H9 (cell line): ENCODE measurements at regions not wholly inside any gene's neighbourhood (a gene's known extent, or its start where the extent isn't known, plus 50 kb on each side); places are given as distances from the start of the nearest gene placed in this dataset.

Experiments used
- DNase-seq: peaks from one replicate; pipeline ENCODE4 v3.0.0-alpha.2; 2017
- H2AFZ ChIP-seq: one replicate; pipeline ENCODE4 v1.6.1; 2013; ENCODE audit warnings: mild to moderate bottlenecking, low read length, control low read depth, moderate library complexity
- H2AK5ac ChIP-seq: 2 replicates; pipeline ENCODE4 v1.6.1; 2013; ENCODE audit warnings: low read length, control low read depth, mixed read lengths; ENCODE audit not compliant: insufficient read length
- H2BK120ac ChIP-seq: one replicate; pipeline ENCODE4 v1.6.1; 2013; ENCODE audit warnings: low read depth, mild to moderate bottlenecking, low read length, control low read depth, inconsistent platforms; ENCODE audit not compliant: poor library complexity, severe bottlenecking
- H2BK12ac ChIP-seq: 2 replicates; pipeline ENCODE4 v1.6.1; 2013; ENCODE audit warnings: low read length, control low read depth, mixed read lengths, low read depth; ENCODE audit not compliant: insufficient read length
- H2BK15ac ChIP-seq: 2 replicates; pipeline ENCODE4 v1.6.1; 2013; ENCODE audit warnings: low read depth, low read length, control low read depth
- H2BK20ac ChIP-seq: one replicate; pipeline ENCODE4 v1.6.1; 2013; ENCODE audit warnings: low read depth, mild to moderate bottlenecking, low read length, control low read depth, inconsistent platforms; ENCODE audit not compliant: poor library complexity, severe bottlenecking
- H2BK5ac ChIP-seq: 2 replicates; pipeline ENCODE4 v1.6.1; 2013; ENCODE audit warnings: low read length, control low read depth, mixed read lengths; ENCODE audit not compliant: insufficient read length
- H3K14ac ChIP-seq: 2 replicates; pipeline ENCODE4 v1.6.1; 2013; ENCODE audit warnings: low read length, control low read depth; ENCODE audit not compliant: insufficient read depth
- H3K18ac ChIP-seq: 2 replicates; pipeline ENCODE4 v1.6.1; 2013; ENCODE audit warnings: low read depth, mild to moderate bottlenecking, mixed read lengths, low read length, control low read depth; ENCODE audit not compliant: insufficient read length
- H3K23ac ChIP-seq: 2 replicates; pipeline ENCODE4 v1.6.1; 2013; ENCODE audit warnings: low read length, control low read depth, mixed read lengths, low read depth; ENCODE audit not compliant: insufficient read length
- H3K23me2 ChIP-seq: 2 replicates; pipeline ENCODE4 v1.6.1; 2013; ENCODE audit warnings: low read depth, mild to moderate bottlenecking, mixed read lengths, low read length, control low read depth; ENCODE audit not compliant: insufficient read length, poor library complexity, severe bottlenecking
- H3K27ac ChIP-seq: 2 replicates; pipeline ENCODE4 v1.5.1; 2013; ENCODE audit warnings: low read length, control low read depth, mixed read lengths, low read depth; ENCODE audit not compliant: insufficient read length
- H3K27me3 ChIP-seq: 2 replicates; pipeline ENCODE4 v1.6.1; 2013; ENCODE audit warnings: low read length, control low read depth, inconsistent platforms; ENCODE audit not compliant: insufficient read depth
- H3K4ac ChIP-seq: 2 replicates; pipeline ENCODE4 v1.6.1; 2013; ENCODE audit warnings: low read depth, mild to moderate bottlenecking, control low read depth, inconsistent platforms, low read length, moderate library complexity
- H3K4me1 ChIP-seq: 2 replicates; pipeline ENCODE4 v1.6.1; 2013; ENCODE audit warnings: low read length, control low read depth, inconsistent platforms; ENCODE audit not compliant: insufficient read depth
- H3K4me2 ChIP-seq: 2 replicates; pipeline ENCODE4 v1.6.1; 2013; ENCODE audit warnings: low read length, control low read depth, mixed read lengths; ENCODE audit not compliant: insufficient read length, insufficient read depth
- H3K56ac ChIP-seq: 2 replicates; pipeline ENCODE4 v1.6.1; 2013; ENCODE audit warnings: low read depth, mild to moderate bottlenecking, mixed read lengths, low read length, control low read depth; ENCODE audit not compliant: insufficient read length
- H3K79me1 ChIP-seq: 2 replicates; pipeline ENCODE4 v1.6.1; 2013; ENCODE audit warnings: low read depth, mild to moderate bottlenecking, moderate library complexity, low read length, control low read depth, inconsistent platforms; ENCODE audit not compliant: insufficient read depth, poor library complexity, severe bottlenecking
- H3K79me2 ChIP-seq: 2 replicates; pipeline ENCODE4 v1.6.1; 2013; ENCODE audit warnings: low read length, control low read depth, inconsistent platforms; ENCODE audit not compliant: insufficient read depth
- H3K9ac ChIP-seq: 2 replicates; pipeline ENCODE4 v1.6.1; 2013; ENCODE audit warnings: low read length, control low read depth, mixed read lengths; ENCODE audit not compliant: insufficient read length; ENCODE audit errors: extremely low read depth
- H3K9me3 ChIP-seq: one replicate; pipeline ENCODE4 v1.6.1; 2013; ENCODE audit warnings: low read depth, low read length, inconsistent platforms; ENCODE audit not compliant: control insufficient read depth
- H3T11ph ChIP-seq: one replicate; pipeline ENCODE4 v1.6.1; 2013; ENCODE audit warnings: mild to moderate bottlenecking, low read length, control low read depth, inconsistent platforms
- H4K20me1 ChIP-seq: one replicate; pipeline ENCODE4 v1.6.1; 2013; ENCODE audit not compliant: control insufficient read depth, insufficient read length, insufficient read depth
- H4K5ac ChIP-seq: 2 replicates; pipeline ENCODE4 v1.6.1; 2013; ENCODE audit warnings: low read depth, mild to moderate bottlenecking, mixed read lengths, low read length, control low read depth; ENCODE audit not compliant: insufficient read length
- H4K8ac ChIP-seq: replicated peaks from 2 replicates; pipeline ENCODE4 v1.6.1; 2013; ENCODE audit warnings: low read length, control low read depth, mixed read lengths, low read depth; ENCODE audit not compliant: insufficient read length
- H4K91ac ChIP-seq: 2 replicates; pipeline ENCODE4 v1.6.1; 2013; ENCODE audit warnings: low read depth, mild to moderate bottlenecking, moderate library complexity, mixed read lengths, low read length, control low read depth; ENCODE audit not compliant: insufficient read length
- H3K27ac Mint-ChIP-seq, 3 experiments: 2 replicates in 2 of 3; 3 replicates in 1 of 3; pipeline ENCODE4 v1.8.0; 2020 to 2021; ENCODE audit warnings: mixed read lengths in 3 of 3, mild to moderate bottlenecking in 1 of 3, moderate library complexity in 1 of 3
- H3K27me3 Mint-ChIP-seq: 2 replicates; pipeline ENCODE4 v1.8.0; 2021; ENCODE audit warnings: low read depth, mild to moderate bottlenecking, moderate library complexity, mixed read lengths
- H3K36me3 Mint-ChIP-seq, 3 experiments: 2 replicates in 2 of 3; 3 replicates in 1 of 3; pipeline ENCODE4 v1.8.0; 2020 to 2021; ENCODE audit warnings: low read depth in 3 of 3, mixed read lengths in 3 of 3; ENCODE audit not compliant: insufficient read depth in 1 of 3
- H3K4me1 Mint-ChIP-seq, 2 experiments: 2 replicates each; pipeline ENCODE4 v1.8.0; 2020; ENCODE audit warnings: mixed read lengths in 2 of 2
- H3K4me3 Mint-ChIP-seq, 2 experiments: 2 replicates in 1 of 2; 3 replicates in 1 of 2; pipeline ENCODE4 v1.8.0; 2020 to 2021; ENCODE audit warnings: mild to moderate bottlenecking in 2 of 2, mixed read lengths in 2 of 2, moderate library complexity in 1 of 2
- H3K9me3 Mint-ChIP-seq, 2 experiments: 2 replicates in 1 of 2; 3 replicates in 1 of 2; pipeline ENCODE4 v1.8.0; 2020; ENCODE audit warnings: mild to moderate bottlenecking in 2 of 2, mixed read lengths in 2 of 2, moderate library complexity in 1 of 2
- WGBS: extraction: QIAGEN DNeasy Blood & Tissue Kit; methylation state at CpG from one replicate; pipeline ENCODE4 v1.1.7; 2013; ENCODE audit warnings: missing lambda C conversion rate, low lambda C conversion rate, mixed read lengths; ENCODE audit not compliant: insufficient read length; ENCODE audit errors: extremely low coverage; 5-methylcytosine and 5-hydroxymethylcytosine counted together
- TF ChIP-seq, protein P1 (sequence below): fragments of 200-600 bp; sonication (generic); conservative IDR thresholded peaks from 3 replicates; pipeline ENCODE4 v1.8.0; 2021; ENCODE audit warnings: antibody characterized with exemption, mild to moderate bottlenecking

DNA sequence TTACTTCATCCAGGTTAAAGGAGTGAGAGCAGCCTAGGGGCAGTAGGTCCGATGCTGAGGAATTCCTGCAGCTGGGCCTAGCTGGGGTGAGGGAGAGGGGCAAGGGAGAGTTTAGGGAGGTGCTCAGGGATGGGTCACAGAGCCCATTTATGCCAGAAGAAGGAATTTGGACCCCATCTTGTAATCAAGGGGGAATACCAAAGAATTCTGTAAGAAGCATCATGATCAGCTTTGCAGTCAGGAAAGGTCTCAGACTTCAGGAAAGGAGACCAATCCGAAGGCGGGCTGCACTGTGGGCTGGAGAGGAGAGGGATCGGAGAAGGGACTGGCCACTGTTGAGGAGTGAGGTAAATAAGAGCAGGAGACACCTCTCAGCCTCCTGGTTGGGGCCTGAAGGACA lies 566.6 kb upstream of the MGMT start:
- Histone ChIP-seq H3T11ph (no peak overlapping the region), H3K4me2 (no peak overlapping the region), H3K56ac (no peak overlapping the region), H3K23ac (no peak overlapping the region), H3K18ac (no peak overlapping the region), H3K9ac (no peak overlapping the region), H2BK20ac (no peak overlapping the region), H3K79me1 (no peaks in the 10 kb centered on the region), H4K91ac (no peak overlapping the region), H3K27ac (no peak overlapping the region), H4K5ac (no peak overlapping the region), H2AFZ (no peak overlapping the region), H2AK5ac (no peak overlapping the region), H2BK5ac (no peak overlapping the region), H2BK15ac (no peak overlapping the region), H3K14ac (no peak overlapping the region), H3K4ac (no peak overlapping the region), H4K20me1 (no peaks in the 10 kb centered on the region), H3K4me1 (no peaks in the 10 kb centered on the region), H2BK12ac (no peak overlapping the region), H4K8ac (no peak overlapping the region), H3K23me2 (peaks cover 4% of the 10 kb centered on the region), H3K27me3 (no peaks in the 10 kb centered on the region), H2BK120ac (no peak overlapping the region), H3K9me3 (no peaks in the 10 kb centered on the region), H3K79me2 (no peaks in the 10 kb centered on the region)
- Mint-ChIP-seq H3K9me3 (no peaks in the 10 kb centered on the region), H3K4me1 (peaks cover 10% of the 10 kb centered on the region in 2 experiments; a peak in 3 of 4 replicates), H3K4me3 (no peak overlapping the region), H3K27ac (no peak overlapping the region), H3K27me3 (no peaks in the 10 kb centered on the region), H3K36me3 (no peaks in the 10 kb centered on the region)
- no peak for DNase-seq
- TF ChIP-seq, protein P1, sequence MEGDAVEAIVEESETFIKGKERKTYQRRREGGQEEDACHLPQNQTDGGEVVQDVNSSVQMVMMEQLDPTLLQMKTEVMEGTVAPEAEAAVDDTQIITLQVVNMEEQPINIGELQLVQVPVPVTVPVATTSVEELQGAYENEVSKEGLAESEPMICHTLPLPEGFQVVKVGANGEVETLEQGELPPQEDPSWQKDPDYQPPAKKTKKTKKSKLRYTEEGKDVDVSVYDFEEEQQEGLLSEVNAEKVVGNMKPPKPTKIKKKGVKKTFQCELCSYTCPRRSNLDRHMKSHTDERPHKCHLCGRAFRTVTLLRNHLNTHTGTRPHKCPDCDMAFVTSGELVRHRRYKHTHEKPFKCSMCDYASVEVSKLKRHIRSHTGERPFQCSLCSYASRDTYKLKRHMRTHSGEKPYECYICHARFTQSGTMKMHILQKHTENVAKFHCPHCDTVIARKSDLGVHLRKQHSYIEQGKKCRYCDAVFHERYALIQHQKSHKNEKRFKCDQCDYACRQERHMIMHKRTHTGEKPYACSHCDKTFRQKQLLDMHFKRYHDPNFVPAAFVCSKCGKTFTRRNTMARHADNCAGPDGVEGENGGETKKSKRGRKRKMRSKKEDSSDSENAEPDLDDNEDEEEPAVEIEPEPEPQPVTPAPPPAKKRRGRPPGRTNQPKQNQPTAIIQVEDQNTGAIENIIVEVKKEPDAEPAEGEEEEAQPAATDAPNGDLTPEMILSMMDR = no peak
- WGBS = no CpG with 5 or more reads among the region's 4 CpGs
